ENCODE measurements at regions not wholly inside any gene's neighbourhood (a gene's known extent, or its start where the extent isn't known, plus 50 kb on each side); places are given as distances from the start of the nearest gene placed in this dataset.

DNA sequence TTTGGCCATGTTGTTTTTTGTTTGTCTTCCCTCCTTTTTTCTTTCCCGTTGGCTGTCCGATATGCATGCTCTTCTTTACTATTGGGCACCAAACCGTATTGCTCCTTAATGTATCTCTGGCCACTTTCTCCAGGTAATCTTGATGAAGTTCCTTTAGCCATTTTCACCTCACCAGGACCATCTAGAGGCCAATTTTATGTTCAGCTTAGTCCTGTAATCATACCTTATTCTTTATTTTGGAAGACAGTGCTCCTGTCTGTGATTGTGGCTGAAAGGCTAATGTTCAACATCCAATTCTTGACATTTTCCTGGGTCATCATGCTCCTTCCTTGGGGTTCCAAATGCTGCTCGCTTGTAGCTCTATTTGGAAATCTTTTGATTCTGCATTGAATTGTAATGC is 169.5 kb downstream of the S1PR1 start:
- TF ChIP-seq, protein P1, sequence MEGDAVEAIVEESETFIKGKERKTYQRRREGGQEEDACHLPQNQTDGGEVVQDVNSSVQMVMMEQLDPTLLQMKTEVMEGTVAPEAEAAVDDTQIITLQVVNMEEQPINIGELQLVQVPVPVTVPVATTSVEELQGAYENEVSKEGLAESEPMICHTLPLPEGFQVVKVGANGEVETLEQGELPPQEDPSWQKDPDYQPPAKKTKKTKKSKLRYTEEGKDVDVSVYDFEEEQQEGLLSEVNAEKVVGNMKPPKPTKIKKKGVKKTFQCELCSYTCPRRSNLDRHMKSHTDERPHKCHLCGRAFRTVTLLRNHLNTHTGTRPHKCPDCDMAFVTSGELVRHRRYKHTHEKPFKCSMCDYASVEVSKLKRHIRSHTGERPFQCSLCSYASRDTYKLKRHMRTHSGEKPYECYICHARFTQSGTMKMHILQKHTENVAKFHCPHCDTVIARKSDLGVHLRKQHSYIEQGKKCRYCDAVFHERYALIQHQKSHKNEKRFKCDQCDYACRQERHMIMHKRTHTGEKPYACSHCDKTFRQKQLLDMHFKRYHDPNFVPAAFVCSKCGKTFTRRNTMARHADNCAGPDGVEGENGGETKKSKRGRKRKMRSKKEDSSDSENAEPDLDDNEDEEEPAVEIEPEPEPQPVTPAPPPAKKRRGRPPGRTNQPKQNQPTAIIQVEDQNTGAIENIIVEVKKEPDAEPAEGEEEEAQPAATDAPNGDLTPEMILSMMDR (IDR thresholded peaks at IDR 0.05; ENCODE audit: control extremely low read depth in 1 of 3, insufficient read depth in 1 of 3, low read depth in 1 of 3, low read length in 3 of 3) = no peak
- TF ChIP-seq EZH2 (IDR thresholded peaks at IDR 0.05; ENCODE audit: low read depth, low read length, severe bottlenecking) (no peak), POLR2AphosphoS5 (IDR thresholded peaks at IDR 0.05; ENCODE audit: low read depth, low read length) (no peak), CREB1 (IDR thresholded peaks at IDR 0.05) (no peak), TAF1 (IDR thresholded peaks at IDR 0.05; ENCODE audit: low read depth, low read length) (no peak), POLR2A (IDR thresholded peaks at IDR 0.05; ENCODE audit: control extremely low read depth in 1 of 2, low read depth in 2 of 2, low read length in 2 of 2) (no peak), RAD21 (IDR thresholded peaks at IDR 0.05 in 1 of 2, conservative IDR thresholded peaks at IDR 0.05 in 1 of 2; ENCODE audit: low read depth in 2 of 2, low read length in 2 of 2) (no peak)
- TF ChIP-seq, protein P2, sequence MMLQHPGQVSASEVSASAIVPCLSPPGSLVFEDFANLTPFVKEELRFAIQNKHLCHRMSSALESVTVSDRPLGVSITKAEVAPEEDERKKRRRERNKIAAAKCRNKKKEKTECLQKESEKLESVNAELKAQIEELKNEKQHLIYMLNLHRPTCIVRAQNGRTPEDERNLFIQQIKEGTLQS (IDR thresholded peaks at IDR 0.05; ENCODE audit: insufficient read depth, low read depth, low read length) = no peak
